HCT116 (cell line): ENCODE measurements at regions not wholly inside any gene's neighbourhood (a gene's known extent, or its start where the extent isn't known, plus 50 kb on each side); places are given as distances from the start of the nearest gene placed in this dataset.

Experiments used
- EGR1 ChIP-seq: IDR thresholded peaks from 2 replicates; pipeline ENCODE4 v1.6.1; 2012; ENCODE audit warnings: low read depth
- RAD21 ChIP-seq: IDR thresholded peaks from 2 replicates; pipeline ENCODE4 v1.6.1; 2012; ENCODE audit warnings: low read depth, mild to moderate bottlenecking
- TF ChIP-seq, protein P1 (sequence below), 3 experiments: fragments of 200-600 bp in 1 of 3; sonication (generic) in 1 of 3; IDR thresholded peaks in 2 of 3; conservative IDR thresholded peaks in 1 of 3; 2 replicates each; pipeline ENCODE4 v1.5.1; 2012 to 2017; ENCODE audit warnings: low read depth in 2 of 3, low read length in 2 of 3, antibody characterized with exemption in 1 of 3, borderline replicate concordance in 1 of 3, control low read depth in 1 of 3, mild to moderate bottlenecking in 1 of 3, mixed read lengths in 1 of 3, mixed run types in 1 of 3, moderate library complexity in 1 of 3; ENCODE audit not compliant: insufficient read depth in 1 of 3
- TF ChIP-seq, protein P2 (sequence below): IDR thresholded peaks from 2 replicates; pipeline ENCODE4 v1.6.1; 2012

DNA sequence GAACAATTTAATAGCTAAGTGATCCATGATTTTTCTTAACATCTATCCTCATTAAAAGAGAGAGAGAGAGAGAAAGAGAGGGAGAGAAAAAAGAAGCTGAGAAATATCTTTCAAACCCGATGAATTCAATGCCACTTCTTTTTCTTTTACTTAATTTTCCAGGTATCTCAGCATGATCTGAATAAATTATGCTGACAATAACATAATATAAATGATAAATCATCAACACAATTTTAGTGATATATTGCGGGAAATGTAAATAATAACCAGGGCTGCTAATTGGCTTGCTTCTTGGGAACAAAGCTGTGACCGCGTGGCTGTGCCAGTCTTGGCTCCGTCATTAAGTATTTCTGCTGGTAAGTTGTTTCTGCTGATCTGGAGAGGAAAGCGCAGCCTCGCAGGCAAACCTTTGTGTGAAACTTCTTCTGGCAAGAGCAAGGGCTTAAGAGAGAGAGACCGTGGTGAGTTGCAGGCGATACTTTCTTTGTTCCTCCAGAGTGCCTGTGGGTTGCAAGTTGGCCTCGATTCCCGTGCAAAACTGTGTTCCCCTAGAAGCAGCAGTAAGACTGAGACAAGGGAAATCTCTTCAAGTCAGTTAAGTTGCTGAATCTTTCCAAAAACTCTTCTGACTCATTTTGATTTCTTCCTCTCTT lies 489.1 kb upstream of the TSHZ3 start:
- TF ChIP-seq, protein P1, sequence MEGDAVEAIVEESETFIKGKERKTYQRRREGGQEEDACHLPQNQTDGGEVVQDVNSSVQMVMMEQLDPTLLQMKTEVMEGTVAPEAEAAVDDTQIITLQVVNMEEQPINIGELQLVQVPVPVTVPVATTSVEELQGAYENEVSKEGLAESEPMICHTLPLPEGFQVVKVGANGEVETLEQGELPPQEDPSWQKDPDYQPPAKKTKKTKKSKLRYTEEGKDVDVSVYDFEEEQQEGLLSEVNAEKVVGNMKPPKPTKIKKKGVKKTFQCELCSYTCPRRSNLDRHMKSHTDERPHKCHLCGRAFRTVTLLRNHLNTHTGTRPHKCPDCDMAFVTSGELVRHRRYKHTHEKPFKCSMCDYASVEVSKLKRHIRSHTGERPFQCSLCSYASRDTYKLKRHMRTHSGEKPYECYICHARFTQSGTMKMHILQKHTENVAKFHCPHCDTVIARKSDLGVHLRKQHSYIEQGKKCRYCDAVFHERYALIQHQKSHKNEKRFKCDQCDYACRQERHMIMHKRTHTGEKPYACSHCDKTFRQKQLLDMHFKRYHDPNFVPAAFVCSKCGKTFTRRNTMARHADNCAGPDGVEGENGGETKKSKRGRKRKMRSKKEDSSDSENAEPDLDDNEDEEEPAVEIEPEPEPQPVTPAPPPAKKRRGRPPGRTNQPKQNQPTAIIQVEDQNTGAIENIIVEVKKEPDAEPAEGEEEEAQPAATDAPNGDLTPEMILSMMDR (IDR thresholded peaks at IDR 0.05 in 2 of 3, conservative IDR thresholded peaks at IDR 0.05 in 1 of 3; ENCODE audit: borderline replicate concordance in 1 of 3, insufficient read depth in 1 of 3, low read depth in 2 of 3, low read length in 2 of 3) = no peak
- TF ChIP-seq RAD21 (no peak), EGR1 (no peak)
- TF ChIP-seq, protein P2, sequence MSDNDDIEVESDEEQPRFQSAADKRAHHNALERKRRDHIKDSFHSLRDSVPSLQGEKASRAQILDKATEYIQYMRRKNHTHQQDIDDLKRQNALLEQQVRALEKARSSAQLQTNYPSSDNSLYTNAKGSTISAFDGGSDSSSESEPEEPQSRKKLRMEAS = no peak
